ENCODE measurements at regions not wholly inside any gene's neighbourhood (a gene's known extent, or its start where the extent isn't known, plus 50 kb on each side); places are given as distances from the start of the nearest gene placed in this dataset.

GRCh38 chr1:67556297-67556900 lies 126.2 kb upstream of the SERBP1 start (continued):
- TF ChIP-seq FOSL1 (IDR thresholded peaks at IDR 0.05; ENCODE audit: insufficient read depth, low read depth, low read length) (no peak), POLR2AphosphoS5 (IDR thresholded peaks at IDR 0.05; ENCODE audit: low read depth, low read length) (no peak), PHF8 (conservative IDR thresholded peaks at IDR 0.05; ENCODE audit: low read depth, low read length) (no peak), CHD1 (IDR thresholded peaks at IDR 0.05; ENCODE audit: low read depth, low read length) (no peak), MAFK (IDR thresholded peaks at IDR 0.05; ENCODE audit: low read depth, low read length) (no peak), CREB1 (IDR thresholded peaks at IDR 0.05) (no peak), ZNF274 (IDR thresholded peaks at IDR 0.05; ENCODE audit: borderline replicate concordance, extremely low read depth, low read length) (no peak)

All from H1 (cell line).